Karpas-422 (cell line): ENCODE measurements at regions not wholly inside any gene's neighbourhood (a gene's known extent, or its start where the extent isn't known, plus 50 kb on each side); places are given as distances from the start of the nearest gene placed in this dataset.
A peak's percentile ranks its signal among the peaks of the same experiment; 100 is the strongest.
"Not testable (repeated sequence)": the region's sequence is repeated elsewhere in the genome, so short reads cannot be mapped to it uniquely, and the experiment has no call there.

Experiments
- DNase-seq: peaks from one replicate; pipeline ENCODE4 v3.0.0-alpha.2; 2015
- H2AFZ ChIP-seq: fragments of 200-600 bp; sonication (generic); 2 replicates; pipeline ENCODE4 v1.6.1; 2014; ENCODE audit warnings: antibody characterized with exemption, low read length, mixed read lengths
- H3K27ac ChIP-seq: fragments of 200-600 bp; sonication (generic); 2 replicates; pipeline ENCODE4 v1.5.1; 2014; ENCODE audit warnings: mild to moderate bottlenecking, low read length, moderate library complexity
- H3K27me3 ChIP-seq: fragments of 200-600 bp; sonication (generic); 2 replicates; pipeline ENCODE4 v1.6.1; 2014; ENCODE audit warnings: low read length, mixed read lengths
- H3K36me3 ChIP-seq: fragments of 200-600 bp; sonication (generic); 2 replicates; pipeline ENCODE4 v1.6.1; 2014; ENCODE audit warnings: low read length, mixed read lengths; ENCODE audit not compliant: insufficient read depth
- H3K4me1 ChIP-seq: fragments of 200-600 bp; sonication (generic); 2 replicates; pipeline ENCODE4 v1.6.1; 2014; ENCODE audit warnings: mild to moderate bottlenecking, low read length, mixed read lengths
- H3K4me2 ChIP-seq: fragments of 200-600 bp; sonication (generic); 2 replicates; pipeline ENCODE4 v1.6.1; 2014; ENCODE audit warnings: low read length, low read depth, mild to moderate bottlenecking; ENCODE audit not compliant: poor library complexity, severe bottlenecking
- H3K4me3 ChIP-seq: fragments of 200-600 bp; sonication (generic); 2 replicates; pipeline ENCODE4 v1.5.1; 2014; ENCODE audit warnings: mild to moderate bottlenecking, antibody characterized with exemption, low read length, mixed read lengths
- H3K79me2 ChIP-seq: fragments of 200-600 bp; sonication (generic); 2 replicates; pipeline ENCODE4 v1.6.1; 2014; ENCODE audit warnings: mild to moderate bottlenecking, low read length, mixed read lengths
- H3K9ac ChIP-seq: fragments of 200-600 bp; sonication (generic); 2 replicates; pipeline ENCODE4 v1.6.0; 2014; ENCODE audit warnings: low read length
- H3K9me2 ChIP-seq: fragments of 200-600 bp; sonication (generic), shearing (Covaris generic); replicated peaks from 2 replicates; pipeline ENCODE4 v1.6.0; 2014; ENCODE audit warnings: mild to moderate bottlenecking, low read length, moderate library complexity; ENCODE audit not compliant: insufficient read depth
- H3K9me3 ChIP-seq: fragments of 300-700, 200-600 bp; sonication (generic); 2 replicates; pipeline ENCODE4 v1.6.1; 2014; ENCODE audit warnings: low read length, mixed read lengths
- H4K20me1 ChIP-seq: fragments of 200-600 bp; sonication (generic); 2 replicates; pipeline ENCODE4 v1.6.1; 2014; ENCODE audit warnings: mild to moderate bottlenecking, antibody characterized with exemption, low read length, low read depth; ENCODE audit not compliant: insufficient read depth

- Histone ChIP-seq H3K9ac (no peak overlapping the region), H2AFZ (no peak overlapping the region), H3K27ac (no peak overlapping the region), H4K20me1 (no peaks in the 10 kb centered on the region), H3K36me3 (no peaks in the 10 kb centered on the region), H3K4me1 (no peaks in the 10 kb centered on the region), H3K79me2 (no peaks in the 10 kb centered on the region), H3K9me3 (no peaks in the 10 kb centered on the region), H3K4me3 (no peak overlapping the region), H3K9me2 (no peaks in the 10 kb centered on the region), H3K27me3 (no peaks in the 10 kb centered on the region), H3K4me2 (no peak overlapping the region)
- no peak for DNase-seq
These were observed 156.7 kb upstream of the EOLA2 start for GRCh38 chrX:150094996-150095395.

DNA sequence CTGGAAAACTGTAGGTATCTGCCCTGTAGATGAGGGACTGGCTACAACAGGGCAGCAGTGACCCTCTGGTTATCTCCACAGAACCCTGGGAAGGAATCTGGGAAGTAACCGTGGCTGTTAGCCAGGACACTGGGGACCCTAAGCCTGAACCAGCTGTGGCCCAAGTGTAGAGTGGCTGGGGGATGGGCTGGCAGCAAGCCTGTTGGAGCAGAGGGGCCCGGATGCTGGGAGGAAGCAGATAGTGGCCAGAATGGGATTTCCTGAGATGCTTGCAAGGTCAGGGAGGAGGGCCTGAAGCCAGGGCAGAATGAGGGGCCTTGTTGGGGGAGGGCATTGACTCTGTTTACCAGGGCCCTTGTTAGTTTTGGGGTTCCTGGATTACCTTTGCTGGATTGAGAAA, 161.0 kb upstream of the EOLA2 start:
- no peak overlapping the region for H3K4me3 ChIP-seq
- no peaks in the 10 kb centered on the region for H3K79me2 ChIP-seq
- H3K27me3 ChIP-seq, result no peaks in the 10 kb centered on the region
- H3K9ac ChIP-seq, result no peak overlapping the region
- no peaks in the 10 kb centered on the region for H3K9me2 ChIP-seq
- no peaks in the 10 kb centered on the region for H3K9me3 ChIP-seq
- no peak for DNase-seq
- H2AFZ ChIP-seq, result no peak overlapping the region
- H3K36me3 ChIP-seq, result no peaks in the 10 kb centered on the region
- H3K4me1 ChIP-seq, result no peaks in the 10 kb centered on the region
- no peak overlapping the region for H3K4me2 ChIP-seq
- no peaks in the 10 kb centered on the region for H4K20me1 ChIP-seq
- H3K27ac ChIP-seq, result no peak overlapping the region

GRCh38 chrX:150100261-150100660, 162.0 kb upstream of the EOLA2 start:
- Histone ChIP-seq H3K27ac (no peak overlapping the region), H3K4me3 (no peak overlapping the region), H3K9me3 (no peaks in the 10 kb centered on the region), H4K20me1 (no peaks in the 10 kb centered on the region), H2AFZ (no peak overlapping the region), H3K79me2 (no peaks in the 10 kb centered on the region), H3K4me2 (no peak overlapping the region), H3K4me1 (no peaks in the 10 kb centered on the region), H3K36me3 (no peaks in the 10 kb centered on the region), H3K9ac (no peak overlapping the region), H3K27me3 (no peaks in the 10 kb centered on the region), H3K9me2 (no peaks in the 10 kb centered on the region)
- DNase-seq, result no peak

DNA sequence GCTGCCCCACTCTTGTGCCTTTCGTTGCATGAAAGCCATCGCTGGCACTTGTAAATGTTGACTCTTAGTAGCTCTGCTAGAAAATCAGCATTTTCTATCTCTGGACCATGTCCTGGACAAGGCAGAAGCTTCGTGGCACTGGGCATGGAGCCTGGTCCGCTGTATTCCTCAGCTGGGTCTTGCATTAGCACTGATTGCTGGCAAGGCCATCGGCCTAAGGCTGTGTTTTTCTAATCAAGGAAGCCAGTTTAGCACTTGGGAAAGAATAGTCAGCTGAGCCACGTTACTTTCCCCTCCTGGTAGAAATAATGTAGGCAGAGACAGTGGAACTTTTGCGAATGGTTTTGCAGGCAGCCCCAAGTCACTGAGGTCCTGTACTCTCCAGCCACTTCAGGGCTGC, 180.2 kb upstream of the EOLA2 start:
- Histone ChIP-seq H3K9me2 (no peaks in the 10 kb centered on the region), H3K79me2 (no peaks in the 10 kb centered on the region), H3K27ac (no peak overlapping the region), H3K4me2 (no peak overlapping the region), H3K36me3 (no peaks in the 10 kb centered on the region), H3K9me3 (no peaks in the 10 kb centered on the region), H3K27me3 (no peaks in the 10 kb centered on the region), H3K9ac (no peak overlapping the region), H4K20me1 (no peaks in the 10 kb centered on the region), H3K4me1 (no peaks in the 10 kb centered on the region), H3K4me3 (no peak overlapping the region), H2AFZ (no peak overlapping the region)
- DNase-seq, result no peak

GRCh38 chrX:150119323-150119722, 181.0 kb upstream of the EOLA2 start:
- no peak overlapping the region for H3K4me2 ChIP-seq
- no peak for DNase-seq

GRCh38 chrX:150125045-150125444, 186.8 kb upstream of the EOLA2 start:
- not testable (repeated sequence) for H3K4me2 ChIP-seq, H3K4me3 ChIP-seq, H3K36me3 ChIP-seq

More at GRCh38 chrX:150119323-150119722, 181.0 kb upstream of the EOLA2 start:
- no peak overlapping the region for H3K4me3 ChIP-seq
- H3K27me3 ChIP-seq, result no peaks in the 10 kb centered on the region
- no peaks in the 10 kb centered on the region for H3K79me2 ChIP-seq
- no peaks in the 10 kb centered on the region for H3K4me1 ChIP-seq
- H3K36me3 ChIP-seq, result no peaks in the 10 kb centered on the region
- H3K9ac ChIP-seq, result no peak overlapping the region
- no peaks in the 10 kb centered on the region for H3K9me2 ChIP-seq
- H4K20me1 ChIP-seq, result no peaks in the 10 kb centered on the region
- H3K27ac ChIP-seq, result no peak overlapping the region
- H3K9me3 ChIP-seq, result no peaks in the 10 kb centered on the region
- H2AFZ ChIP-seq, result no peak overlapping the region

DNA sequence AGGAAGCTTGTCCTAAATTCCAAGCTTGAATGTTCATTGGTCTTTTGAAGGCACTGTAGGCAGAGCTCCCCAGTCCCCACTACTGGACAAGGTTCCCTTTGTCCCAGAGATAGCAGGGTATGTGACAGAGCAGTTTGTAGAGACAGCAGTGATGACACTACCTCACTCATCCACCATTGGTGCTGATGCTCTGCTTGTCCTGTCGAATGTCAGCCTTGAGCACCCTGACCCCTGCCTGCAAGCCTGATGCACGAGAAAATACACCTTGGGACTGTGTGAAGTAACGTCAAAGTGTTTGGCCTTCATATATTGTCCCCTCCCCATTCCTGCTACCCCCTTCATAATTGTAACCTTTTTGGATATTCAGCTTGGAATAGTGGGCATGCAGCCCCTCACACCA, 188.9 kb upstream of the EOLA2 start:
- H3K9ac ChIP-seq, result no peak overlapping the region
- no peaks in the 10 kb centered on the region for H3K27me3 ChIP-seq
- H3K27ac ChIP-seq, result no peak overlapping the region

More at GRCh38 chrX:150125045-150125444, 186.8 kb upstream of the EOLA2 start:
- not testable (repeated sequence) for DNase-seq, H3K27ac ChIP-seq, H3K9ac ChIP-seq, H4K20me1 ChIP-seq, H2AFZ ChIP-seq, H3K9me3 ChIP-seq, H3K9me2 ChIP-seq, H3K4me1 ChIP-seq, H3K79me2 ChIP-seq, H3K27me3 ChIP-seq

DNA sequence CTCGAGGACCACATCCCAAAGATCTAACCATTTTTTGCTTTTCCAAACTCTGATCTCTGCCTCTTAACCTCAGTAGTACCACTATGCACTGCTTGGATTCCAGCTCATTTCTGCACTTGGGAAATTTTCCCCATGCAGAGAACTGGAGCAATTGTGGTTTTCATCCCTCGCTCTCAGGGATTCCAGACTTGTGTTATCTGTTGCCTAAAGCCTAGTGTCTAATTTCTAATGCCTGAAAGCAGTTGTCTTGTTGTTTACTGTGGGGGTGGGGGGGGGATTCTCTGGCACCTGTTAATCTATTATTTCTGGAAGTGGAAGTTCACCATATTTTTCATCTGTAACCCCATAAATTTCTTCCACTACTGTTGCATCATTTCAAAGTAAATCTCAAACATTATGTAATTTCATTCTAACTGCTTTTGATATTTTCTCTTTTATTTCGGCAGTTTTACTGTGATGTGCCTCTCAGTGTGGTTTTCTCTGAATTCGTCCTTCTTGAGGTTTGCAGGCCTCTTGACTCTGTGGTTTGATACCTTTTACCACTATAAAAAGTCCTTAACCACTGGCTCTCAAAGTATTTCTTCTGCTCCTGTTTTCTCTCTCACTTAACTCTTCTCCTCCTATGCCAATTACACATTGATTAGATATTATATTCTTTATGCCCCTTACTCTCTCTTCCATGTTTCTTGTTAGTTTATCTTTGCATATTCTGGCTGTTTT, 205.6 kb upstream of the EOLA2 start:
- Histone ChIP-seq H4K20me1 (no peaks in the 10 kb centered on the region), H3K9me2 (no peaks in the 10 kb centered on the region), H2AFZ (no peak overlapping the region), H3K9me3 (no peaks in the 10 kb centered on the region), H3K9ac (no peak overlapping the region), H3K27ac (no peak overlapping the region), H3K4me1 (no peaks in the 10 kb centered on the region), H3K36me3 (no peaks in the 10 kb centered on the region), H3K27me3 (no peaks in the 10 kb centered on the region), H3K79me2 (no peaks in the 10 kb centered on the region), H3K4me2 (no peak overlapping the region), H3K4me3 (no peak overlapping the region)
- DNase-seq, result no peak

More for the DNA sequence above, 188.9 kb upstream of the EOLA2 start:
- Histone ChIP-seq H3K4me1 (no peaks in the 10 kb centered on the region), H3K4me3 (no peak overlapping the region), H2AFZ (no peak overlapping the region), H3K9me3 (no peaks in the 10 kb centered on the region), H3K9me2 (no peaks in the 10 kb centered on the region), H4K20me1 (no peaks in the 10 kb centered on the region), H3K4me2 (no peak overlapping the region), H3K36me3 (no peaks in the 10 kb centered on the region), H3K79me2 (no peaks in the 10 kb centered on the region)
- DNase-seq, result peak; percentile 47
